H9 (cell line): ENCODE measurements at regions not wholly inside any gene's neighbourhood (a gene's known extent, or its start where the extent isn't known, plus 50 kb on each side); places are given as distances from the start of the nearest gene placed in this dataset.

Experiments
- DNase-seq: peaks from one replicate; pipeline ENCODE4 v3.0.0-alpha.2; 2017
- H2AFZ ChIP-seq: one replicate; pipeline ENCODE4 v1.6.1; 2013; ENCODE audit warnings: mild to moderate bottlenecking, low read length, control low read depth, moderate library complexity
- H2AK5ac ChIP-seq: 2 replicates; pipeline ENCODE4 v1.6.1; 2013; ENCODE audit warnings: low read length, control low read depth, mixed read lengths; ENCODE audit not compliant: insufficient read length
- H2BK120ac ChIP-seq: one replicate; pipeline ENCODE4 v1.6.1; 2013; ENCODE audit warnings: low read depth, mild to moderate bottlenecking, low read length, control low read depth, inconsistent platforms; ENCODE audit not compliant: poor library complexity, severe bottlenecking
- H2BK12ac ChIP-seq: 2 replicates; pipeline ENCODE4 v1.6.1; 2013; ENCODE audit warnings: low read length, control low read depth, mixed read lengths, low read depth; ENCODE audit not compliant: insufficient read length
- H2BK15ac ChIP-seq: 2 replicates; pipeline ENCODE4 v1.6.1; 2013; ENCODE audit warnings: low read depth, low read length, control low read depth
- H2BK20ac ChIP-seq: one replicate; pipeline ENCODE4 v1.6.1; 2013; ENCODE audit warnings: low read depth, mild to moderate bottlenecking, low read length, control low read depth, inconsistent platforms; ENCODE audit not compliant: poor library complexity, severe bottlenecking
- H2BK5ac ChIP-seq: 2 replicates; pipeline ENCODE4 v1.6.1; 2013; ENCODE audit warnings: low read length, control low read depth, mixed read lengths; ENCODE audit not compliant: insufficient read length
- H3K14ac ChIP-seq: 2 replicates; pipeline ENCODE4 v1.6.1; 2013; ENCODE audit warnings: low read length, control low read depth; ENCODE audit not compliant: insufficient read depth
- H3K18ac ChIP-seq: 2 replicates; pipeline ENCODE4 v1.6.1; 2013; ENCODE audit warnings: low read depth, mild to moderate bottlenecking, mixed read lengths, low read length, control low read depth; ENCODE audit not compliant: insufficient read length
- H3K23ac ChIP-seq: 2 replicates; pipeline ENCODE4 v1.6.1; 2013; ENCODE audit warnings: low read length, control low read depth, mixed read lengths, low read depth; ENCODE audit not compliant: insufficient read length
- H3K23me2 ChIP-seq: 2 replicates; pipeline ENCODE4 v1.6.1; 2013; ENCODE audit warnings: low read depth, mild to moderate bottlenecking, mixed read lengths, low read length, control low read depth; ENCODE audit not compliant: insufficient read length, poor library complexity, severe bottlenecking
- H3K27ac ChIP-seq: 2 replicates; pipeline ENCODE4 v1.5.1; 2013; ENCODE audit warnings: low read length, control low read depth, mixed read lengths, low read depth; ENCODE audit not compliant: insufficient read length
- H3K27me3 ChIP-seq: 2 replicates; pipeline ENCODE4 v1.6.1; 2013; ENCODE audit warnings: low read length, control low read depth, inconsistent platforms; ENCODE audit not compliant: insufficient read depth
- H3K4ac ChIP-seq: 2 replicates; pipeline ENCODE4 v1.6.1; 2013; ENCODE audit warnings: low read depth, mild to moderate bottlenecking, control low read depth, inconsistent platforms, low read length, moderate library complexity
- H3K4me1 ChIP-seq: 2 replicates; pipeline ENCODE4 v1.6.1; 2013; ENCODE audit warnings: low read length, control low read depth, inconsistent platforms; ENCODE audit not compliant: insufficient read depth
- H3K4me2 ChIP-seq: 2 replicates; pipeline ENCODE4 v1.6.1; 2013; ENCODE audit warnings: low read length, control low read depth, mixed read lengths; ENCODE audit not compliant: insufficient read length, insufficient read depth
- H3K56ac ChIP-seq: 2 replicates; pipeline ENCODE4 v1.6.1; 2013; ENCODE audit warnings: low read depth, mild to moderate bottlenecking, mixed read lengths, low read length, control low read depth; ENCODE audit not compliant: insufficient read length
- H3K79me1 ChIP-seq: 2 replicates; pipeline ENCODE4 v1.6.1; 2013; ENCODE audit warnings: low read depth, mild to moderate bottlenecking, moderate library complexity, low read length, control low read depth, inconsistent platforms; ENCODE audit not compliant: insufficient read depth, poor library complexity, severe bottlenecking
- H3K79me2 ChIP-seq: 2 replicates; pipeline ENCODE4 v1.6.1; 2013; ENCODE audit warnings: low read length, control low read depth, inconsistent platforms; ENCODE audit not compliant: insufficient read depth
- H3K9ac ChIP-seq: 2 replicates; pipeline ENCODE4 v1.6.1; 2013; ENCODE audit warnings: low read length, control low read depth, mixed read lengths; ENCODE audit not compliant: insufficient read length; ENCODE audit errors: extremely low read depth
- H3K9me3 ChIP-seq: one replicate; pipeline ENCODE4 v1.6.1; 2013; ENCODE audit warnings: low read depth, low read length, inconsistent platforms; ENCODE audit not compliant: control insufficient read depth
- H3T11ph ChIP-seq: one replicate; pipeline ENCODE4 v1.6.1; 2013; ENCODE audit warnings: mild to moderate bottlenecking, low read length, control low read depth, inconsistent platforms
- H4K20me1 ChIP-seq: one replicate; pipeline ENCODE4 v1.6.1; 2013; ENCODE audit not compliant: control insufficient read depth, insufficient read length, insufficient read depth
- H4K5ac ChIP-seq: 2 replicates; pipeline ENCODE4 v1.6.1; 2013; ENCODE audit warnings: low read depth, mild to moderate bottlenecking, mixed read lengths, low read length, control low read depth; ENCODE audit not compliant: insufficient read length
- H4K8ac ChIP-seq: replicated peaks from 2 replicates; pipeline ENCODE4 v1.6.1; 2013; ENCODE audit warnings: low read length, control low read depth, mixed read lengths, low read depth; ENCODE audit not compliant: insufficient read length
- H4K91ac ChIP-seq: 2 replicates; pipeline ENCODE4 v1.6.1; 2013; ENCODE audit warnings: low read depth, mild to moderate bottlenecking, moderate library complexity, mixed read lengths, low read length, control low read depth; ENCODE audit not compliant: insufficient read length
- H3K27ac Mint-ChIP-seq, 3 experiments: 2 replicates in 2 of 3; 3 replicates in 1 of 3; pipeline ENCODE4 v1.8.0; 2020 to 2021; ENCODE audit warnings: mixed read lengths in 3 of 3, mild to moderate bottlenecking in 1 of 3, moderate library complexity in 1 of 3
- H3K27me3 Mint-ChIP-seq: 2 replicates; pipeline ENCODE4 v1.8.0; 2021; ENCODE audit warnings: low read depth, mild to moderate bottlenecking, moderate library complexity, mixed read lengths
- H3K36me3 Mint-ChIP-seq, 3 experiments: 2 replicates in 2 of 3; 3 replicates in 1 of 3; pipeline ENCODE4 v1.8.0; 2020 to 2021; ENCODE audit warnings: low read depth in 3 of 3, mixed read lengths in 3 of 3; ENCODE audit not compliant: insufficient read depth in 1 of 3
- H3K4me1 Mint-ChIP-seq, 2 experiments: 2 replicates each; pipeline ENCODE4 v1.8.0; 2020; ENCODE audit warnings: mixed read lengths in 2 of 2
- H3K4me3 Mint-ChIP-seq, 2 experiments: 2 replicates in 1 of 2; 3 replicates in 1 of 2; pipeline ENCODE4 v1.8.0; 2020 to 2021; ENCODE audit warnings: mild to moderate bottlenecking in 2 of 2, mixed read lengths in 2 of 2, moderate library complexity in 1 of 2
- H3K9me3 Mint-ChIP-seq, 2 experiments: 2 replicates in 1 of 2; 3 replicates in 1 of 2; pipeline ENCODE4 v1.8.0; 2020; ENCODE audit warnings: mild to moderate bottlenecking in 2 of 2, mixed read lengths in 2 of 2, moderate library complexity in 1 of 2
- WGBS: extraction: QIAGEN DNeasy Blood & Tissue Kit; methylation state at CpG from one replicate; pipeline ENCODE4 v1.1.7; 2013; ENCODE audit warnings: missing lambda C conversion rate, low lambda C conversion rate, mixed read lengths; ENCODE audit not compliant: insufficient read length; ENCODE audit errors: extremely low coverage; 5-methylcytosine and 5-hydroxymethylcytosine counted together
- TF ChIP-seq, protein P1 (sequence below): fragments of 200-600 bp; sonication (generic); conservative IDR thresholded peaks from 3 replicates; pipeline ENCODE4 v1.8.0; 2021; ENCODE audit warnings: antibody characterized with exemption, mild to moderate bottlenecking

DNA sequence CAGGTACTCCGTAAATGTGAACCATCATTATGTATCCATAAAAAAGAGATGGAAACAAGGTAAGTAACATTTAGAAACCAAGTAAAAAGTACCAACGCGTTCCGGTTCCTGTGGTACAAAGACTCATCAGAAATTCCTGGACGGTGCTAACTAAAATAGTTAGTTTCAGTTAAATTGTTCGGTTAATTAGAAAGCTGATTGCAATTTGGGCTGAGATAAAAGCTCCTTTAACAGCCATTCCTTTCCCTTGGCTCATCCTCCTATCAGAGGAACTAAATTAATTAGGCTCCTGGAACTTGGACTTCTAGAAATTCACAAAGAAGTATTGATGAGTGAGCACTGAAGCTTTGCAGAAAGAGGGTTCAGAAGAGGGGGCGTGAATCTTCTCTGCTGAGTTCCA lies 63.5 kb downstream of the SOX1 start:
- no peak overlapping the region for H3K27ac ChIP-seq
- H3K9ac ChIP-seq: no peak overlapping the region
- H3K14ac ChIP-seq: no peak overlapping the region
- H3K23me2 ChIP-seq: no peaks in the 10 kb centered on the region
- no peak overlapping the region for H3K4me2 ChIP-seq
- H3K27me3 ChIP-seq: no peaks in the 10 kb centered on the region
- H3K18ac ChIP-seq: no peak overlapping the region
- H3K79me1 ChIP-seq: no peaks in the 10 kb centered on the region
- no peak overlapping the region for H2AK5ac ChIP-seq
- H3K4me1 Mint-ChIP-seq: peaks cover 0 to 6% of the 10 kb centered on the region in 2 experiments; a peak in 1 of 4 replicates
- TF ChIP-seq, protein P1, sequence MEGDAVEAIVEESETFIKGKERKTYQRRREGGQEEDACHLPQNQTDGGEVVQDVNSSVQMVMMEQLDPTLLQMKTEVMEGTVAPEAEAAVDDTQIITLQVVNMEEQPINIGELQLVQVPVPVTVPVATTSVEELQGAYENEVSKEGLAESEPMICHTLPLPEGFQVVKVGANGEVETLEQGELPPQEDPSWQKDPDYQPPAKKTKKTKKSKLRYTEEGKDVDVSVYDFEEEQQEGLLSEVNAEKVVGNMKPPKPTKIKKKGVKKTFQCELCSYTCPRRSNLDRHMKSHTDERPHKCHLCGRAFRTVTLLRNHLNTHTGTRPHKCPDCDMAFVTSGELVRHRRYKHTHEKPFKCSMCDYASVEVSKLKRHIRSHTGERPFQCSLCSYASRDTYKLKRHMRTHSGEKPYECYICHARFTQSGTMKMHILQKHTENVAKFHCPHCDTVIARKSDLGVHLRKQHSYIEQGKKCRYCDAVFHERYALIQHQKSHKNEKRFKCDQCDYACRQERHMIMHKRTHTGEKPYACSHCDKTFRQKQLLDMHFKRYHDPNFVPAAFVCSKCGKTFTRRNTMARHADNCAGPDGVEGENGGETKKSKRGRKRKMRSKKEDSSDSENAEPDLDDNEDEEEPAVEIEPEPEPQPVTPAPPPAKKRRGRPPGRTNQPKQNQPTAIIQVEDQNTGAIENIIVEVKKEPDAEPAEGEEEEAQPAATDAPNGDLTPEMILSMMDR: no peak
- H2BK20ac ChIP-seq: no peak overlapping the region
- no peak overlapping the region for H3K27ac Mint-ChIP-seq
- H3K27me3 Mint-ChIP-seq: peaks cover 67% of the 10 kb centered on the region
- H3K56ac ChIP-seq: no peak overlapping the region
- H3K4me3 Mint-ChIP-seq: no peak overlapping the region
- no peaks in the 10 kb centered on the region for H3K9me3 ChIP-seq
- H3T11ph ChIP-seq: no peak overlapping the region
- H2BK5ac ChIP-seq: no peak overlapping the region
- no peaks in the 10 kb centered on the region for H3K4me1 ChIP-seq
- no peak for DNase-seq
- H2BK12ac ChIP-seq: no peak overlapping the region
- H3K23ac ChIP-seq: no peak overlapping the region
- no peaks in the 10 kb centered on the region for H3K79me2 ChIP-seq
- H3K36me3 Mint-ChIP-seq: no peaks in the 10 kb centered on the region
- no peak overlapping the region for H4K8ac ChIP-seq
- H2AFZ ChIP-seq: no peak overlapping the region
- H3K9me3 Mint-ChIP-seq: no peaks in the 10 kb centered on the region; a peak in 2 of 5 replicates
- H4K91ac ChIP-seq: no peak overlapping the region
- no CpG with 5 or more reads among the region's 7 CpGs for WGBS
- H2BK15ac ChIP-seq: no peak overlapping the region
- no peaks in the 10 kb centered on the region for H4K20me1 ChIP-seq
- no peak overlapping the region for H4K5ac ChIP-seq
- H3K4ac ChIP-seq: no peak overlapping the region
- no peak overlapping the region for H2BK120ac ChIP-seq
